Rectal smooth muscle tissue (tissue), 1 donor: ENCODE measurements at regions not wholly inside any gene's neighbourhood (a gene's known extent, or its start where the extent isn't known, plus 50 kb on each side); places are given as distances from the start of the nearest gene placed in this dataset.
"Not testable (repeated sequence)": the region's sequence is repeated elsewhere in the genome, so short reads cannot be mapped to it uniquely, and the experiment has no call there.

Experiments used
- H3K27ac ChIP-seq: one replicate; pipeline ENCODE4 v1.7.0; 2013; ENCODE audit warnings: low read depth, low read length, inconsistent platforms
- H3K27me3 ChIP-seq: one replicate; pipeline ENCODE4 v1.7.0; 2013; ENCODE audit warnings: low read length; ENCODE audit not compliant: control insufficient read depth, insufficient read depth
- H3K36me3 ChIP-seq: one replicate; pipeline ENCODE4 v1.7.0; 2013; ENCODE audit warnings: low read length; ENCODE audit not compliant: control insufficient read depth, insufficient read depth
- H3K4me1 ChIP-seq: one replicate; pipeline ENCODE4 v1.7.0; 2013; ENCODE audit warnings: low read length; ENCODE audit not compliant: control insufficient read depth, insufficient read depth
- H3K4me3 ChIP-seq: one replicate; pipeline ENCODE4 v1.7.0; 2013; ENCODE audit warnings: low read length
- H3K9ac ChIP-seq: one replicate; pipeline ENCODE4 v1.7.0; 2013; ENCODE audit warnings: low read length

- H3K36me3 ChIP-seq, result no peaks in the 10 kb centered on the region
- no peak overlapping the region for H3K9ac ChIP-seq
- H3K4me3 ChIP-seq, result no peak overlapping the region
- no peaks in the 10 kb centered on the region for H3K27me3 ChIP-seq
- H3K27ac ChIP-seq, result no peak overlapping the region
- H3K4me1 ChIP-seq, result no peaks in the 10 kb centered on the region
Observed at GRCh38 chr5:104937598-104937997, 1375.0 kb upstream of the NUDT12 start.

DNA sequence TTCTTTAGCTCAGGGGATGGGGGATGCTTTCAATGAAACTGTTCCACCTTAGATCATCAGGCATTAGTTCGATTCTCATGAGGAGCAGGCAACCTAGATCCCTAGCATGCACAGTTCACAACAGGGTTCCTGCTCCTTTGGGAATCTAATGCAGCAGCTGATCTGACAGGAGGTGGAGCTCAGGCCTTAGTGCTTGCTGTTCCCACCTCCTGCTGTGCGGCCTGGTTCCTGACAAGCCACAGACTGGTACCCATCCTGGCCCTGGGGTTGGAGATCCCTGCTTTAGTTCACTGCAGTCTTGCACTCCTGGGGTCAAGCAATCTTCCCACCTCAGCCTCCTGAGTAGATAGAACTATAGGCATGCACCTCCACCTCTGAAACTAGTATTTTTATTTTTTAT lies 1369.8 kb upstream of the NUDT12 start:
- Histone ChIP-seq H3K9ac (no peak overlapping the region), H3K4me1 (no peaks in the 10 kb centered on the region), H3K4me3 (no peak overlapping the region), H3K36me3 (no peaks in the 10 kb centered on the region), H3K27me3 (no peaks in the 10 kb centered on the region), H3K27ac (no peak overlapping the region)

- no peaks in the 10 kb centered on the region for H3K36me3 ChIP-seq
- no peaks in the 10 kb centered on the region for H3K4me1 ChIP-seq
- H3K27me3 ChIP-seq, result no peaks in the 10 kb centered on the region
- no peak overlapping the region for H3K4me3 ChIP-seq
- H3K9ac ChIP-seq, result no peak overlapping the region
- no peak overlapping the region for H3K27ac ChIP-seq
Observed at GRCh38 chr5:104928906-104929520, 1366.4 kb upstream of the NUDT12 start.

DNA sequence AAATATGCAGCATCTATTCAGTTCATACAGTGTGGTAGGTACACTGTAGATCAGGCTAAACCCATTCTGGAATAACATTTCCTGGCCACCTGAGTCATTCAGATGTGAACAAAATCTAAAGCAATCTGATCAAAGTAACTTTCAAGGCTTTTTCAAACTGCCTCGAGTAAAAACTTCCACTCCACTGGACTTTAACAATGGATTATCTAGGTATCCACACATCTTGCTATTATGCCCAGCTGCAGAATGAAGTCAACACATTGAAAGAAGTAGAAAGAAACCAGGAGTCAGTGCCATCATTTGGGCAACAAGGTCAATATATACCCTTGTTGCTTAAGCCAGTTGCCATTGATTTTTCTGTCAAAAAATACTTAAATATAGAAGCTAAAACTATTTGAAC lies 1352.6 kb upstream of the NUDT12 start:
- H3K36me3 ChIP-seq, result no peaks in the 10 kb centered on the region
- H3K4me3 ChIP-seq, result no peak overlapping the region
- no peaks in the 10 kb centered on the region for H3K4me1 ChIP-seq
- H3K27me3 ChIP-seq, result no peaks in the 10 kb centered on the region
- H3K27ac ChIP-seq, result no peak overlapping the region
- H3K9ac ChIP-seq, result no peak overlapping the region

DNA sequence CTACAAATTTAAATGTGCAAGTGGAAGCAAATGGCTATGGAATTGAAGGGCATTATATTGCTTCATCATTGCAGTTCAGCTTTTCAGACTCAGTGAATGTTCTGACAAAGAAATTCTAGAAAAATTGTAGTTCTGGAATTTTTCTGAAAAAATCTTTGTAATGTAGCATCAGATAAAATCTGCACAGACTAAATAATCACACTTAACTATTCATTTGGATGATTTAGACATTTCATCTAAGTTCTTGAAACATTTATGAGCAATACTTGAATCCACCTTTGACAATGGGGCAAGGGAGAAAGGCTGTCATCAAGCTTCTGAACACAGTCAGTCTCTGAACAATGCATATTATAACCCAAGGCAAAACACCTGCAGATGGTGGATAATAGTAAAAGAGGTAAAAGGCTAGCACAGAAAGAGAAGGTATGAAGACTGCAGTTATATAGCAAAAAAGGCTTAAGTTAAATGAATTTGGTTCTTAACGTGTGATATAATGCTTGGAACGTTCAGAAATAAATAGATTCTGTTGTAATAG lies 1352.0 kb upstream of the NUDT12 start:
- Histone ChIP-seq H3K36me3 (no peaks in the 10 kb centered on the region), H3K27me3 (no peaks in the 10 kb centered on the region), H3K9ac (no peak overlapping the region), H3K4me3 (no peak overlapping the region), H3K4me1 (no peaks in the 10 kb centered on the region), H3K27ac (no peak overlapping the region)

DNA sequence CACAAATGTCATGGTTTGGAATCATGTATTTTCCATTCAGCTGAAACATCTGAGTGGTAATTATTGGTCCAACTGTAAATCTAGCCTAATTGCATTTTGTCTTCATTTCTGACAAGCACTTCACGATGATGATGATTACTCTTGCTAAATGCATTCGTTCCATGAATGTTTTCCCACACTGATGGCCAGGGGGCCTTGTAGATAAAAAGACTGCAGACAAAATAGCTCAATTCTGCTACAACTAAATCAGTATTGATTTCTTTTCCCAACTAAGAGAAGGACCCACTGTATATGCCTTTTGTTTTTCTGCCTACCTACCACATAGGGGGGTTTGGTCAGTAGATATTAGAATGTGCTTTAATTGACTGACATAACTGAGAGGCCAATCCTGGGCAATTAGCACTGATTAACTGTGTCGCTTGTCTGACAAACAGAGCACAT lies 1351.3 kb upstream of the NUDT12 start:
- Histone ChIP-seq H3K27ac (no peak overlapping the region), H3K9ac (no peak overlapping the region), H3K36me3 (no peaks in the 10 kb centered on the region), H3K27me3 (no peaks in the 10 kb centered on the region), H3K4me3 (no peak overlapping the region), H3K4me1 (no peaks in the 10 kb centered on the region)

DNA sequence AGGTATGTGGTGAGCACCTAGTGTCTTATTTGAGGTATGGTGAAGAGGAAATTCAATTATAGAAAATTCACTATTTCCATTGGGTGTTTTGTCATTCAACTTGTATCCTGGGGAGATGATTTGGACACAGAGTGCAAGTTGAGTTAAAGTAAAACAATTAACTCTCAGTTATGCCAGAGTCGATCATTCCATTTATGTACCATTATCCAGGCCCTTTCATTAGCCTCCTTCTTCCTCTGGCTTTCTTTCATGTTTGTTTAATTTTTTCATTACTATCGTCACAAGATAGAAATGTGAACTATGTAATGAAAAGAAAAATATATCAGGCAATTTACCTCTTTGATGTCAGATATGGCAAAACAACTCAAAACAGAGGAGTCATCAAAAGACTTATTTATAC lies 1347.2 kb upstream of the NUDT12 start:
- Histone ChIP-seq H3K9ac (no peak overlapping the region), H3K4me3 (no peak overlapping the region)

DNA sequence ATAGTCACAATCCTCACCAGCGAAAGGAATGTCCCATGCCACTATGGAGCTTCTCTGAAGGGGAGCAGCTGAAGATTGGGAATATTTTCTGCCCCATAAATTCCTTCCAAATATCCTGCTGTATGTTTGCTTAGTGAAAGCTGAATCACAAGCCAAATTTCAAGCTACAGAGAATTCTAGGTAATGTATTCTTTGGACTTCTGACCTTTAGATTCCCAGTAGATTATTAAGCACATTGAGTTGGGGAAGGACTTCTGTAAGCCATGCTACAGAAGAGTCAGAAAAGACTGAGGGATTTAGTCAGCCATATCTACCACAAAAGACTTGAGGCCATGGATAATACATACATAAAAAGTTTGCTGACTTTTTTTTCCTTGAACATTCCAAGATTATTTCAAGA lies 1342.0 kb upstream of the NUDT12 start:
- no peaks in the 10 kb centered on the region for H3K36me3 ChIP-seq
- H3K27ac ChIP-seq, result no peak overlapping the region
- H3K4me3 ChIP-seq, result no peak overlapping the region
- H3K9ac ChIP-seq, result no peak overlapping the region
- no peaks in the 10 kb centered on the region for H3K4me1 ChIP-seq
- H3K27me3 ChIP-seq, result no peaks in the 10 kb centered on the region

More for the DNA sequence above, 1347.2 kb upstream of the NUDT12 start:
- H3K4me1 ChIP-seq, result no peaks in the 10 kb centered on the region
- no peaks in the 10 kb centered on the region for H3K27me3 ChIP-seq
- no peaks in the 10 kb centered on the region for H3K36me3 ChIP-seq
- H3K27ac ChIP-seq, result no peak overlapping the region

- H3K9ac ChIP-seq, result no peak overlapping the region
- H3K27me3 ChIP-seq, result no peaks in the 10 kb centered on the region
- no peak overlapping the region for H3K4me3 ChIP-seq
- H3K36me3 ChIP-seq, result no peaks in the 10 kb centered on the region
- no peak overlapping the region for H3K27ac ChIP-seq
- H3K4me1 ChIP-seq, result no peaks in the 10 kb centered on the region
Observed at GRCh38 chr5:104903941-104904340, 1341.4 kb upstream of the NUDT12 start.

GRCh38 chr5:104891596-104891995 lies 1329.0 kb upstream of the NUDT12 start:
- H3K27ac ChIP-seq, result no peak overlapping the region
- H3K36me3 ChIP-seq, result no peaks in the 10 kb centered on the region
- no peaks in the 10 kb centered on the region for H3K4me1 ChIP-seq
- H3K4me3 ChIP-seq, result no peak overlapping the region
- H3K27me3 ChIP-seq, result no peaks in the 10 kb centered on the region
- no peak overlapping the region for H3K9ac ChIP-seq

DNA sequence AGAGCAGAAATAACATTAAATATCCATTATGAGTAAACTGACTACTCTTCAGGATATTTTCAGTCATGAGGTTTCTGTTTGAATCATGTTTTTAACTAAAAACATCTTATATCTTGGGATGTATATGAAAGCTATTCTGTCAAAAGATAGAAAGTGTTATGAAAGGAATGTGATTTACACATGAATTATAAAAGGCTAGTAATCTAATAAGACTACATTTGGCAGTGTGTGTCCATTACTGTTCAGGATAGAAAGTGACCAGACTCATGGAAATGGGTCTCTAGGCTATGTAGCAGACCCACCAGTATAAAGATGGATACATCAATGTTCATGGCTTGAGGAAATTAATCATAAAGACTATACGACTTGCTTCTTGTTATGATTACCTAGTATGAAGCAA lies 1328.2 kb upstream of the NUDT12 start:
- Histone ChIP-seq H3K27me3 (no peaks in the 10 kb centered on the region), H3K36me3 (no peaks in the 10 kb centered on the region), H3K4me1 (no peaks in the 10 kb centered on the region), H3K9ac (no peak overlapping the region), H3K27ac (no peak overlapping the region), H3K4me3 (no peak overlapping the region)

- no peak overlapping the region for H3K27ac ChIP-seq
- no peak overlapping the region for H3K9ac ChIP-seq
- H3K4me3 ChIP-seq, result no peak overlapping the region
- H3K4me1 ChIP-seq, result no peaks in the 10 kb centered on the region
- H3K36me3 ChIP-seq, result no peaks in the 10 kb centered on the region
- H3K27me3 ChIP-seq, result no peaks in the 10 kb centered on the region
Observed at GRCh38 chr5:104859437-104859836, 1296.8 kb upstream of the NUDT12 start.

DNA sequence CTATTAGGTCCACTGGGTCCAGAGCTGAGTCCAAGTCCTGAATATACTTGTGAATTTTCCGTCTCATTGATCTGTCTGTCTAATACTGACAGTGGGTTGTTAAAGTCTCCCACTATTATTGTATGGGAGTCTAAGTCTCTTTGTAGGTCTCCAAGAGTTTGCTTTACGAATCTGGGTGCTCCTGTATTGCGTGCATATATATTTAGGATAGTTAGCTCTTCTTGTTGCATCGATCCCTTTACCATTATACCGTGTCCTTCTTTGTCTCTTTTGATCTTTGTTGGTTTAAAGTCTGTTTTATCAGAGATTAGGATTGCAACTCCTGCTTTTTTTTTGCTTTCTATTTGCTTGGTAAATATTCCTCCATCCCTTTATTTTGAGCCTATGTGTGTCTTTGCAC lies 1289.5 kb upstream of the NUDT12 start:
- H3K36me3 ChIP-seq, H3K9ac ChIP-seq, H3K4me3 ChIP-seq, H3K27me3 ChIP-seq, H3K27ac ChIP-seq, H3K4me1 ChIP-seq: not testable (repeated sequence)
